ENCODE measurements at regions not wholly inside any gene's neighbourhood (a gene's known extent, or its start where the extent isn't known, plus 50 kb on each side); places are given as distances from the start of the nearest gene placed in this dataset.

GRCh38 chr12:97385121-97385520 lies 77.5 kb upstream of the RMST start:
- TF ChIP-seq EZH2 (IDR thresholded peaks at IDR 0.05) (no peak), POLR2AphosphoS5 (IDR thresholded peaks at IDR 0.05; ENCODE audit: borderline replicate concordance, low read depth, low read length) (no peak), FOXP2 (optimal IDR thresholded peaks at IDR 0.05; ENCODE audit: control extremely low read depth, extremely low read length, insufficient read depth) (no peak)

All from SK-N-MC (cell line).